Neural cell (in vitro differentiated cells): ENCODE measurements at regions not wholly inside any gene's neighbourhood (a gene's known extent, or its start where the extent isn't known, plus 50 kb on each side); places are given as distances from the start of the nearest gene placed in this dataset.

ENCODE experiments used
- H2AFZ ChIP-seq: fragments of 200-600, 300-800 bp; sonication (generic), shearing (Covaris generic); 2 replicates; pipeline ENCODE4 v1.6.0; 2014; ENCODE audit warnings: low read depth, mild to moderate bottlenecking, antibody characterized with exemption, low read length, moderate library complexity
- H3F3A ChIP-seq: fragments of 200-600 bp; shearing (Covaris generic); 2 replicates; pipeline ENCODE4 v1.6.1; 2016; ENCODE audit warnings: mild to moderate bottlenecking, moderate library complexity, mixed read lengths, antibody characterized with exemption, low read length; ENCODE audit not compliant: insufficient read depth, poor library complexity, severe bottlenecking
- H3K27ac ChIP-seq: fragments of 200-600, 300-800 bp; sonication (generic), shearing (Covaris generic); 2 replicates; pipeline ENCODE4 v1.5.1; 2014; ENCODE audit warnings: mild to moderate bottlenecking, low read length, moderate library complexity
- H3K27me3 ChIP-seq: fragments of 300-800, 200-600 bp; sonication (generic), shearing (Covaris generic); 2 replicates; pipeline ENCODE4 v1.6.0; 2014; ENCODE audit warnings: mild to moderate bottlenecking, low read depth, low read length, moderate library complexity; ENCODE audit not compliant: insufficient read depth
- H3K36me3 ChIP-seq: fragments of 300-800, 200-600 bp; sonication (generic), shearing (Covaris generic); 2 replicates; pipeline ENCODE4 v1.5.1; 2014; ENCODE audit warnings: mild to moderate bottlenecking, antibody characterized with exemption, low read length, moderate library complexity; ENCODE audit not compliant: insufficient read depth
- H3K4me2 ChIP-seq: fragments of 300-800, 200-600 bp; sonication (generic), shearing (Covaris generic); 2 replicates; pipeline ENCODE4 v1.6.0; 2014; ENCODE audit warnings: mild to moderate bottlenecking, low read length
- H3K4me3 ChIP-seq: fragments of 300-800, 200-600 bp; sonication (generic), shearing (Covaris generic); 2 replicates; pipeline ENCODE4 v1.5.1; 2014; ENCODE audit warnings: mild to moderate bottlenecking, low read length, moderate library complexity
- H3K79me2 ChIP-seq: fragments of 200-600 bp; shearing (Covaris generic); replicated peaks from 2 replicates; pipeline ENCODE4 v1.6.0; 2014; ENCODE audit warnings: mild to moderate bottlenecking, low read length, moderate library complexity; ENCODE audit not compliant: insufficient read depth
- H3K9ac ChIP-seq: fragments of 300-800, 200-600 bp; sonication (generic), shearing (Covaris generic); 2 replicates; pipeline ENCODE4 v1.6.1; 2016; ENCODE audit warnings: mild to moderate bottlenecking, low read length, mixed read lengths
- H3K9me2 ChIP-seq: fragments of 200-600 bp; shearing (Covaris generic); 2 replicates; pipeline ENCODE4 v1.6.1; 2016; ENCODE audit warnings: mild to moderate bottlenecking, low read length, mixed read lengths; ENCODE audit not compliant: insufficient read depth
- H3K9me3 ChIP-seq: fragments of 200-600, 300-800 bp; sonication (generic), shearing (Covaris generic); 2 replicates; pipeline ENCODE4 v1.6.1; 2016; ENCODE audit warnings: mild to moderate bottlenecking, mixed run types, low read length, moderate library complexity, mixed read lengths
- H4K20me1 ChIP-seq: fragments of 200-600 bp; shearing (Covaris generic); 2 replicates; pipeline ENCODE4 v1.6.1; 2016; ENCODE audit warnings: mild to moderate bottlenecking, mixed run types; ENCODE audit not compliant: insufficient read depth
- CTCF ChIP-seq: fragments of 450-650 bp; IDR thresholded peaks from 2 replicates; pipeline ENCODE4 v1.5.1; 2014; ENCODE audit warnings: antibody characterized with exemption, mild to moderate bottlenecking, moderate library complexity; ENCODE audit not compliant: poor library complexity, severe bottlenecking
- EP300 ChIP-seq: fragments of 450-650 bp; conservative IDR thresholded peaks from 2 replicates; pipeline ENCODE4 v1.6.1; 2014; ENCODE audit warnings: antibody characterized with exemption, mild to moderate bottlenecking, moderate library complexity; ENCODE audit not compliant: poor library complexity, severe bottlenecking
- EZH2 ChIP-seq: fragments of 200-600, 300-800 bp; shearing (Covaris generic), sonication (generic); IDR thresholded peaks from 2 replicates; pipeline ENCODE4 v1.6.1; 2014; ENCODE audit warnings: antibody characterized with exemption, low read length, borderline replicate concordance, mild to moderate bottlenecking; ENCODE audit not compliant: insufficient read depth, poor library complexity, severe bottlenecking
- MXI1 ChIP-seq: fragments of 450-650 bp; conservative IDR thresholded peaks from 2 replicates; pipeline ENCODE4 v1.6.1; 2014; ENCODE audit warnings: antibody characterized with exemption, mild to moderate bottlenecking; ENCODE audit not compliant: poor library complexity, severe bottlenecking
- POLR2AphosphoS5 ChIP-seq: IDR thresholded peaks from 2 replicates; pipeline ENCODE4 v1.6.1; 2012
- RAD21 ChIP-seq: fragments of 450-650 bp; conservative IDR thresholded peaks from 2 replicates; pipeline ENCODE4 v1.6.1; 2014; ENCODE audit warnings: antibody characterized with exemption, mild to moderate bottlenecking, moderate library complexity
- REST ChIP-seq: IDR thresholded peaks from 2 replicates; pipeline ENCODE4 v1.6.1; 2012; ENCODE audit warnings: borderline replicate concordance
- SMC3 ChIP-seq: fragments of 450-650 bp; conservative IDR thresholded peaks from 2 replicates; pipeline ENCODE4 v1.6.1; 2014; ENCODE audit warnings: antibody characterized with exemption, mild to moderate bottlenecking, moderate library complexity; ENCODE audit not compliant: poor library complexity
- TAF1 ChIP-seq: IDR thresholded peaks from 2 replicates; pipeline ENCODE4 v1.6.1; 2012; ENCODE audit warnings: low read depth

GRCh38 chr2:43033016-43033270 is 193.5 kb downstream of the ZFP36L2 start:
- Histone ChIP-seq H2AFZ (no peak overlapping the region), H3F3A (no peaks in the 10 kb centered on the region), H3K9me3 (no peaks in the 10 kb centered on the region), H3K9ac (no peak overlapping the region), H4K20me1 (no peaks in the 10 kb centered on the region), H3K4me2 (no peak overlapping the region), H3K9me2 (no peaks in the 10 kb centered on the region), H3K4me3 (no peak overlapping the region), H3K27ac (no peak overlapping the region), H3K27me3 (no peaks in the 10 kb centered on the region), H3K36me3 (no peaks in the 10 kb centered on the region), H3K79me2 (no peaks in the 10 kb centered on the region)
- TF ChIP-seq SMC3, result no peak
- TF ChIP-seq EZH2, result no peak
- TF ChIP-seq POLR2AphosphoS5, result no peak
- TF ChIP-seq REST, result no peak
- TF ChIP-seq CTCF, result no peak
- TF ChIP-seq RAD21, result no peak
- no peak for TF ChIP-seq TAF1
- no peak for TF ChIP-seq MXI1
- no peak for TF ChIP-seq EP300

GRCh38 chr2:43032213-43033015 is 194.0 kb downstream of the ZFP36L2 start:
- Histone ChIP-seq H3K9me3 (no peaks in the 10 kb centered on the region), H3K79me2 (no peaks in the 10 kb centered on the region), H4K20me1 (no peaks in the 10 kb centered on the region), H3K9ac (no peak overlapping the region), H3K27me3 (no peaks in the 10 kb centered on the region), H3K27ac (no peak overlapping the region), H3F3A (no peaks in the 10 kb centered on the region), H3K4me3 (no peak overlapping the region), H3K9me2 (no peaks in the 10 kb centered on the region), H2AFZ (no peak overlapping the region), H3K36me3 (no peaks in the 10 kb centered on the region), H3K4me2 (no peak overlapping the region)
- TF ChIP-seq CTCF, result no peak
- no peak for TF ChIP-seq EZH2
- TF ChIP-seq POLR2AphosphoS5, result no peak
- no peak for TF ChIP-seq MXI1
- no peak for TF ChIP-seq RAD21
- TF ChIP-seq REST, result no peak
- no peak for TF ChIP-seq EP300
- no peak for TF ChIP-seq SMC3
- TF ChIP-seq TAF1, result no peak
